ENCODE measurements at regions not wholly inside any gene's neighbourhood (a gene's known extent, or its start where the extent isn't known, plus 50 kb on each side); places are given as distances from the start of the nearest gene placed in this dataset.

GRCh38 chr1:99532276-99532580 is 113.7 kb upstream of the PALMD start:
- DNase-seq (no peak), ATAC-seq (no peak)
- Histone ChIP-seq H3K4me3 (ENCODE audit: low read length) (no peak overlapping the region), H3K4me1 (ENCODE audit: control insufficient read depth in 2 of 2, insufficient read depth in 2 of 2, low read length in 2 of 2) (no peaks in the 10 kb centered on the region), H3K36me3 (ENCODE audit: control insufficient read depth in 2 of 3, insufficient read depth in 3 of 3, low read length in 3 of 3) (no peaks in the 10 kb centered on the region), H3K27ac (ENCODE audit: low read depth, low read length) (no peak overlapping the region), H3K27me3 (ENCODE audit: control insufficient read depth in 2 of 2, insufficient read depth in 2 of 2, low read length in 2 of 2) (no peaks in the 10 kb centered on the region), H3K9me3 (ENCODE audit: control insufficient read depth in 2 of 3, low read length in 3 of 3) (no peaks in the 10 kb centered on the region)
- H3K27me3 Mint-ChIP-seq, result peaks cover 2 to 14% (median 10%) of the 10 kb centered on the region in 5 donors
- H3K4me1 Mint-ChIP-seq, result no peaks in the 10 kb centered on the region
- intact Hi-C loops (cut with micrococcal nuclease), result no loop called here
- POLR2A ChIA-PET, result no interaction called here
- CTCF ChIA-PET, result no interaction called here
- no peak overlapping the region for H3K27ac Mint-ChIP-seq
- H3K36me3 Mint-ChIP-seq, result no peaks in the 10 kb centered on the region
- peaks cover 0 to 2% (median 0%) of the 10 kb centered on the region in 11 donors for H3K9me3 Mint-ChIP-seq
- no peak overlapping the region for H3K4me3 Mint-ChIP-seq

DNA sequence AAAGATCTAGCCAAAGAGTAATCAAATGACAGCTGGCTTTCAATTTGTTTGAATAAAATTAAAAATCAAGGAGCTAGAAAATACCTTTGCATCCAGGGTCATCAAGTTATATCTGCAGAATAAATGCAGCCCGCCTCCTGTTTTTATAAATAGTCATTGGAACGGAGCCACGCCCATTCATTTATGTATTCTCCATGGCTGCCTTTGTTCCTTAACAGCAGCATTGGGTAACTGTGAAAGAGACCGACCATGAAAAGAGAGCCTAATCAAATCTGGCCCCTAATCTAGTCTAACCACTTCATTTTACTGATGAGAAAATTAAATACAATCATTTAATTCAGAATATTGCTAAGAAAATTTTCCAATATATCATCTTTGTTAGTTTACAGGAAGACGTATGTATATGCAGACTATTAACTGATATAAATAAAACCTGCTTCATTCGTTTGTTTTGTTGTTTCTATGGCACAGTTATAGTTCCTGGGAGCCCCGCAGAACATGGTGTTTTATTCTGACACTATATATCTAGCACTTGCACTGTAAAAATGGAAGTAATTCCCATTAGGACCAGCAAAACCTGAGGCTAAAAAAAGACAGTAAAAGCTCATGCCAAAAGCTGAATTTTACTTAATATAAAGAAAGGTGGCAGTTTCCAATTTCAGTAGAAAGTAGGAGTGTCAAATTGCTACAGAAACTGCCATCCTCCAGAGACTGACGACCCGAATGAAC is 111.8 kb upstream of the PALMD start:
- no peaks in the 10 kb centered on the region for H3K27me3 ChIP-seq (ENCODE audit: control insufficient read depth in 2 of 2, insufficient read depth in 2 of 2, low read length in 2 of 2)
- POLR2A ChIA-PET, result no interaction called here
- H3K36me3 ChIP-seq (ENCODE audit: control insufficient read depth in 2 of 3, insufficient read depth in 3 of 3, low read length in 3 of 3), result no peaks in the 10 kb centered on the region
- CTCF ChIA-PET, result interaction anchor here (0.7 kb wide), 1 partner anchor 389 kb away, joined by 3 read pairs; no protein-coding TSS in a partner anchor
- no peak for ATAC-seq
- H3K9me3 ChIP-seq (ENCODE audit: control insufficient read depth in 2 of 3, low read length in 3 of 3), result no peaks in the 10 kb centered on the region
- intact Hi-C loops (cut with micrococcal nuclease), result no loop called here
- H3K27ac ChIP-seq (ENCODE audit: low read depth, low read length), result no peak overlapping the region
- H3K4me1 ChIP-seq (ENCODE audit: control insufficient read depth in 2 of 2, insufficient read depth in 2 of 2, low read length in 2 of 2), result no peaks in the 10 kb centered on the region
- H3K4me3 ChIP-seq (ENCODE audit: low read length), result no peak overlapping the region
- H3K27ac Mint-ChIP-seq, result no peak overlapping the region
- peaks cover 0 to 2% (median 0%) of the 10 kb centered on the region in 11 donors for H3K9me3 Mint-ChIP-seq
- H3K36me3 Mint-ChIP-seq, result no peaks in the 10 kb centered on the region
- no peaks in the 10 kb centered on the region for H3K4me1 Mint-ChIP-seq
- no peak overlapping the region for H3K4me3 Mint-ChIP-seq
- no peak for DNase-seq
- H3K27me3 Mint-ChIP-seq, result peaks cover 3 to 11% (median 7%) of the 10 kb centered on the region in 5 donors

DNA sequence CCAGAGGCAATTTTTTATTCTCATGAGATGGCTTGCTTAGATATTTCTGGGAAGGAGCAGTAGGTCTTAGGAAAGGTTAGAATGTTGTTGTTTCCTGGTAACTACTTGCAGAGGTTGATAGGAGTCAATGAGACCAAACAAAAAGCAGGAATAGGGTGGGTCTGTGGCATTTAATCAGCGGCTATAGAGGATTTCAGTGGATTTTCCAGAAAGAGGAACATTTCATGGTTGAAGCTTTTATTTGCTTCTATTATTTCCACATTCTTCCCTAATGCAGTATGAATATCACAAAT is 111.3 kb upstream of the PALMD start:
- H3K4me3 Mint-ChIP-seq, result no peak overlapping the region
- no peaks in the 10 kb centered on the region for H3K36me3 Mint-ChIP-seq
- ChIA-PET CTCF (interaction anchor here (0.7 kb wide), 1 partner anchor 390 kb away, joined by 3 read pairs; no protein-coding TSS in a partner anchor), POLR2A (no interaction called here)
- intact Hi-C loops (cut with micrococcal nuclease), result no loop called here
- H3K36me3 ChIP-seq (ENCODE audit: control insufficient read depth in 2 of 3, insufficient read depth in 3 of 3, low read length in 3 of 3), result no peaks in the 10 kb centered on the region
- H3K27ac ChIP-seq (ENCODE audit: low read depth, low read length), result no peak overlapping the region
- no peaks in the 10 kb centered on the region for H3K4me1 ChIP-seq (ENCODE audit: control insufficient read depth in 2 of 2, insufficient read depth in 2 of 2, low read length in 2 of 2)
- H3K27me3 ChIP-seq (ENCODE audit: control insufficient read depth in 2 of 2, insufficient read depth in 2 of 2, low read length in 2 of 2), result no peaks in the 10 kb centered on the region
- H3K27me3 Mint-ChIP-seq, result peaks cover 3 to 9% (median 7%) of the 10 kb centered on the region in 5 donors
- H3K4me3 ChIP-seq (ENCODE audit: low read length), result no peak overlapping the region
- peaks cover 0 to 2% (median 0%) of the 10 kb centered on the region in 11 donors for H3K9me3 Mint-ChIP-seq
- H3K4me1 Mint-ChIP-seq, result no peaks in the 10 kb centered on the region
- no peak for DNase-seq
- H3K27ac Mint-ChIP-seq, result no peak overlapping the region
- no peak for ATAC-seq
- H3K9me3 ChIP-seq (ENCODE audit: control insufficient read depth in 2 of 3, low read length in 3 of 3), result no peaks in the 10 kb centered on the region

- peaks cover 0 to 2% (median 0%) of the 10 kb centered on the region in 11 donors for H3K9me3 Mint-ChIP-seq
- H3K4me3 Mint-ChIP-seq, result no peak overlapping the region
- ChIA-PET POLR2A (no interaction called here), CTCF (no interaction called here)
- H3K4me1 Mint-ChIP-seq, result no peaks in the 10 kb centered on the region
- intact Hi-C loops (cut with micrococcal nuclease), result no loop called here
- no peaks in the 10 kb centered on the region for H3K36me3 Mint-ChIP-seq
- peaks cover 3 to 7% (median 6%) of the 10 kb centered on the region in 5 donors for H3K27me3 Mint-ChIP-seq
- H3K36me3 ChIP-seq (ENCODE audit: control insufficient read depth in 2 of 3, insufficient read depth in 3 of 3, low read length in 3 of 3), result no peaks in the 10 kb centered on the region
- H3K27ac Mint-ChIP-seq, result no peak overlapping the region
- H3K27ac ChIP-seq (ENCODE audit: low read depth, low read length), result no peak overlapping the region
- no peak overlapping the region for H3K4me3 ChIP-seq (ENCODE audit: low read length)
- H3K4me1 ChIP-seq (ENCODE audit: control insufficient read depth in 2 of 2, insufficient read depth in 2 of 2, low read length in 2 of 2), result no peaks in the 10 kb centered on the region
- ATAC-seq, result no peak
- H3K27me3 ChIP-seq (ENCODE audit: control insufficient read depth in 2 of 2, insufficient read depth in 2 of 2, low read length in 2 of 2), result no peaks in the 10 kb centered on the region
- H3K9me3 ChIP-seq (ENCODE audit: control insufficient read depth in 2 of 3, low read length in 3 of 3), result no peaks in the 10 kb centered on the region
- DNase-seq, result no peak
Observed at GRCh38 chr1:99535470-99536164, 110.3 kb upstream of the PALMD start.

- Mint-ChIP-seq H3K9me3 (peaks cover 0 to 2% (median 0%) of the 10 kb centered on the region in 11 donors), H3K4me3 (no peak overlapping the region), H3K36me3 (no peaks in the 10 kb centered on the region), H3K27me3 (peaks cover 3 to 12% (median 7%) of the 10 kb centered on the region in 5 donors), H3K27ac (no peak overlapping the region), H3K4me1 (no peaks in the 10 kb centered on the region)
- Histone ChIP-seq H3K9me3 (ENCODE audit: control insufficient read depth in 2 of 3, low read length in 3 of 3) (no peaks in the 10 kb centered on the region), H3K36me3 (ENCODE audit: control insufficient read depth in 2 of 3, insufficient read depth in 3 of 3, low read length in 3 of 3) (no peaks in the 10 kb centered on the region), H3K4me3 (ENCODE audit: low read length) (no peak overlapping the region), H3K27me3 (ENCODE audit: control insufficient read depth in 2 of 2, insufficient read depth in 2 of 2, low read length in 2 of 2) (no peaks in the 10 kb centered on the region), H3K4me1 (ENCODE audit: control insufficient read depth in 2 of 2, insufficient read depth in 2 of 2, low read length in 2 of 2) (no peaks in the 10 kb centered on the region), H3K27ac (ENCODE audit: low read depth, low read length) (no peak overlapping the region)
- DNase-seq (no peak), ATAC-seq (no peak)
- CTCF ChIA-PET, result no interaction called here
- POLR2A ChIA-PET, result no interaction called here
- intact Hi-C loops (cut with micrococcal nuclease), result no loop called here
Observed at GRCh38 chr1:99537886-99538617, 107.9 kb upstream of the PALMD start.

GRCh38 chr1:99538618-99538956 is 107.3 kb upstream of the PALMD start:
- no peaks in the 10 kb centered on the region for H3K27me3 ChIP-seq (ENCODE audit: control insufficient read depth in 2 of 2, insufficient read depth in 2 of 2, low read length in 2 of 2)
- ATAC-seq (no peak), DNase-seq (no peak)
- Mint-ChIP-seq H3K4me3 (no peak overlapping the region), H3K36me3 (no peaks in the 10 kb centered on the region), H3K4me1 (no peaks in the 10 kb centered on the region), H3K27me3 (peaks cover 3 to 12% (median 7%) of the 10 kb centered on the region in 5 donors), H3K9me3 (peaks cover 0 to 2% (median 0%) of the 10 kb centered on the region in 11 donors), H3K27ac (no peak overlapping the region)
- ChIA-PET POLR2A (no interaction called here), CTCF (no interaction called here)
- no peaks in the 10 kb centered on the region for H3K36me3 ChIP-seq (ENCODE audit: control insufficient read depth in 2 of 3, insufficient read depth in 3 of 3, low read length in 3 of 3)
- no peak overlapping the region for H3K4me3 ChIP-seq (ENCODE audit: low read length)
- intact Hi-C loops (cut with micrococcal nuclease), result no loop called here
- H3K4me1 ChIP-seq (ENCODE audit: control insufficient read depth in 2 of 2, insufficient read depth in 2 of 2, low read length in 2 of 2), result no peaks in the 10 kb centered on the region
- H3K27ac ChIP-seq (ENCODE audit: low read depth, low read length), result no peak overlapping the region
- H3K9me3 ChIP-seq (ENCODE audit: control insufficient read depth in 2 of 3, low read length in 3 of 3), result no peaks in the 10 kb centered on the region
